Esophagus muscularis mucosa (tissue), 4 donors: ENCODE measurements at regions not wholly inside any gene's neighbourhood (a gene's known extent, or its start where the extent isn't known, plus 50 kb on each side); places are given as distances from the start of the nearest gene placed in this dataset.

Source experiments
- DNase-seq: peaks from one replicate; pipeline ENCODE4 v3.0.0-alpha.2; 2017; ENCODE audit errors: extremely low spot score
- H3K27ac ChIP-seq, 4 donors: fragments of 200-600 bp; sonication (generic); replicated peaks in 1 of 4; 1 replicate in 3 of 4; 2 replicates in 1 of 4; pipeline ENCODE4 v1.5.1; 2016 to 2019; ENCODE audit warnings: mild to moderate bottlenecking in 1 of 4
- H3K27me3 ChIP-seq, 4 donors: fragments of 200-600 bp; sonication (generic); one replicate each; pipeline versions ENCODE4 v1.5.1 to v1.6.0; 2016 to 2019
- H3K36me3 ChIP-seq, 4 donors: fragments of 200-600 bp; sonication (generic); one replicate each; pipeline ENCODE4 v1.5.1; 2016 to 2019
- H3K4me1 ChIP-seq, 4 donors: fragments of 200-600 bp; sonication (generic); one replicate each; pipeline ENCODE4 v1.5.1; 2016 to 2019
- H3K4me3 ChIP-seq, 4 donors: fragments of 200-600 bp; sonication (generic); 1 replicate in 2 of 4; 2 replicates in 2 of 4; pipeline ENCODE4 v1.5.1; 2016 to 2019; ENCODE audit warnings: mild to moderate bottlenecking in 4 of 4, moderate library complexity in 1 of 4
- H3K9me3 ChIP-seq, 4 donors: fragments of 200-600 bp; sonication (generic); 1 replicate in 3 of 4; 2 replicates in 1 of 4; pipeline ENCODE4 v1.5.1; 2016 to 2019
- CTCF ChIP-seq, 3 experiments: fragments of 200-600 bp in 2 of 3; fragments of 450-650 bp in 1 of 3; sonication (generic) in 2 of 3; IDR thresholded peaks; one replicate each; pipeline ENCODE4 v1.5.1; 2017 to 2019; ENCODE audit warnings: antibody characterized with exemption in 3 of 3, mild to moderate bottlenecking in 2 of 3, moderate library complexity in 1 of 3
- EP300 ChIP-seq: sonication (generic); formaldehyde crosslinking; IDR thresholded peaks from one replicate; pipeline ENCODE4 v1.6.1; 2017; ENCODE audit warnings: antibody characterized with exemption
- POLR2A ChIP-seq: fragments of 450-650 bp; IDR thresholded peaks from one replicate; pipeline ENCODE4 v1.6.1; 2017; ENCODE audit warnings: antibody characterized with exemption, moderate library complexity, mild to moderate bottlenecking, low read depth
- POLR2AphosphoS5 ChIP-seq, 2 donors: sonication (generic); formaldehyde crosslinking; IDR thresholded peaks; one replicate each; pipeline ENCODE4 v1.6.1; 2017; ENCODE audit warnings: antibody characterized with exemption in 2 of 2
- WGBS: methylation state at CpG from one replicate; pipeline ENCODE4 v1.1.5; 2018; 5-methylcytosine and 5-hydroxymethylcytosine counted together
- intact Hi-C: fragments of 100-400 bp; cut with DNase I; formaldehyde crosslinking; loops from one replicate; pipeline ENCODE4 v1.15.1; 2023

- Histone ChIP-seq H3K27ac (no peak overlapping the region), H3K9me3 (peaks cover 0 to 16% (median 8%) of the 10 kb centered on the region in 4 donors), H3K4me3 (no peak overlapping the region), H3K27me3 (no peaks in the 10 kb centered on the region), H3K4me1 (no peaks in the 10 kb centered on the region), H3K36me3 (no peaks in the 10 kb centered on the region)
- TF ChIP-seq POLR2A: no peak
- TF ChIP-seq CTCF (IDR thresholded peaks at IDR 0.05): no peak
- TF ChIP-seq POLR2AphosphoS5 (IDR thresholded peaks at IDR 0.05): no peak
- TF ChIP-seq EP300: no peak
- intact Hi-C loops: no loop called here
- DNase-seq: no peak
- 67% methylated on average over 1 of the region's 1 CpG for WGBS
Observed at GRCh38 chr1:238029126-238029525, 138.4 kb upstream of the ZP4 start.

- intact Hi-C loops: no loop called here
- H3K27me3 ChIP-seq: no peaks in the 10 kb centered on the region
- no peak overlapping the region for H3K27ac ChIP-seq
- no peak overlapping the region for H3K4me3 ChIP-seq
- H3K36me3 ChIP-seq: no peaks in the 10 kb centered on the region
- no peak for DNase-seq
- 54% methylated on average over 2 of the region's 2 CpGs for WGBS
- H3K9me3 ChIP-seq: peaks cover 0 to 16% (median 8%) of the 10 kb centered on the region in 4 donors
- H3K4me1 ChIP-seq: no peaks in the 10 kb centered on the region
- TF ChIP-seq POLR2A (no peak), POLR2AphosphoS5 (IDR thresholded peaks at IDR 0.05) (no peak), EP300 (no peak), CTCF (IDR thresholded peaks at IDR 0.05) (no peak)
Observed at GRCh38 chr1:238027366-238027765, 136.6 kb upstream of the ZP4 start.

DNA sequence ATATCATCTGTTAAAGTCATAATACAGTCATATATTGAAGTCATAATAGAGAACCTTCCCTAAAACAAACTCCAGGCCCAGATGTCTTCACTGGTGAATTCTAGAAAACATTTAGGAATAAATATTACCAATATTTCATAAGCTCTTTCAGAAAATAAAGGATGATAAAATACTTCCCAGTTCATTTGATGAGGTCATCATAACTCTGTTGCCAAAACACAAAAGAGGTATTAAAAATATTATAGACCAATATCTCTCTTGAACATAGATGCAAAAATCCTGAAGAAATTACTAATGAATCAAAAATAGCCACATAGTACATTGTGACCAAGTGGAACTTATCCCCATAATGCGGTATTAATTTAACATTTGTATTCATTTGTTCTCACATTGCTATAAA is 132.4 kb upstream of the ZP4 start:
- intact Hi-C loops: no loop called here

GRCh38 chr1:238018214-238018613 is 127.5 kb upstream of the ZP4 start:
- intact Hi-C loops: no loop called here
- no peak overlapping the region for H3K27ac ChIP-seq
- no peaks in the 10 kb centered on the region for H3K36me3 ChIP-seq
- H3K4me1 ChIP-seq: no peaks in the 10 kb centered on the region
- H3K9me3 ChIP-seq: no peaks in the 10 kb centered on the region
- no peak for DNase-seq
- no peak overlapping the region for H3K4me3 ChIP-seq
- 90% methylated on average over 2 of the region's 2 CpGs for WGBS
- no peak for TF ChIP-seq POLR2AphosphoS5 (IDR thresholded peaks at IDR 0.05)
- TF ChIP-seq CTCF (IDR thresholded peaks at IDR 0.05): no peak
- TF ChIP-seq POLR2A: no peak
- no peak for TF ChIP-seq EP300
- no peaks in the 10 kb centered on the region for H3K27me3 ChIP-seq

More for the DNA sequence above, 132.4 kb upstream of the ZP4 start:
- no peaks in the 10 kb centered on the region for H3K27me3 ChIP-seq
- no peak for DNase-seq
- 96% methylated on average over 1 of the region's 1 CpG for WGBS
- H3K4me3 ChIP-seq: no peak overlapping the region
- no peak for TF ChIP-seq CTCF (IDR thresholded peaks at IDR 0.05)
- TF ChIP-seq POLR2AphosphoS5 (IDR thresholded peaks at IDR 0.05): no peak
- TF ChIP-seq POLR2A: no peak
- no peak for TF ChIP-seq EP300
- H3K4me1 ChIP-seq: no peaks in the 10 kb centered on the region
- H3K9me3 ChIP-seq: no peaks in the 10 kb centered on the region
- H3K36me3 ChIP-seq: no peaks in the 10 kb centered on the region
- H3K27ac ChIP-seq: no peak overlapping the region

GRCh38 chr1:238006779-238007178 is 116.1 kb upstream of the ZP4 start:
- 77% methylated on average over 4 of the region's 4 CpGs for WGBS
- Histone ChIP-seq H3K36me3 (no peaks in the 10 kb centered on the region), H3K4me1 (no peaks in the 10 kb centered on the region), H3K27ac (no peak overlapping the region), H3K4me3 (no peak overlapping the region), H3K9me3 (no peaks in the 10 kb centered on the region), H3K27me3 (no peaks in the 10 kb centered on the region)
- no peak for DNase-seq
- no peak for TF ChIP-seq POLR2A
- intact Hi-C loops: no loop called here
